K562 (cell line): ENCODE measurements at regions not wholly inside any gene's neighbourhood (a gene's known extent, or its start where the extent isn't known, plus 50 kb on each side); places are given as distances from the start of the nearest gene placed in this dataset.

ENCODE experiments used
- ATAC-seq: fragments of 200-7000 bp; cut with Tn5 transposase; 3 replicates; pipeline ENCODE4 v1.9.1; 2020; ENCODE audit warnings: moderate library complexity
- BruUV-seq: library from RNA; stranded (reverse); fragments of 400-500 nt; replicated peaks from 2 replicates; lab custom pipeline; 2021; lab: Mats Ljungman, UMichigan
- CTCF ChIA-PET: fragments of 300-600 bp; formaldehyde crosslinking; extraction: SDS; loops from one replicate; lab custom pipeline; 2021; ENCODE audit warnings: low intra/inter-chr PET ratio; lab: Yijun Ruan, JAX
- POLR2A ChIA-PET: fragments of 300-600, 350-650 bp; sonication (Branson Sonifier 250); formaldehyde crosslinking; extraction: SDS; loops from one replicate; lab custom pipeline; 2021; ENCODE audit warnings: antibody characterized with exemption, inconsistent platforms; lab: Yijun Ruan, JAX
- DNase-seq, 4 experiments: peaks; one replicate each; pipeline versions ENCODE4 v3.0.0 to v3.0.0-alpha.2; 2011 to 2018; ENCODE audit warnings: low spot score in 3 of 4, mixed read lengths in 3 of 4; ENCODE audit errors: extremely low read depth in 1 of 4
- FAIRE-seq: peaks from 2 replicates; lab custom pipeline; 2011; peaks lifted over from hg19 to GRCh38; lab: Jason Lieb, UNC
- H2AFZ ChIP-seq: 2 replicates; pipeline ENCODE4 v1.6.0; 2011; ENCODE audit warnings: low read depth, low read length, control low read depth, inconsistent platforms
- H3K27ac ChIP-seq: fragments of 200-600 bp; 3 replicates; pipeline ENCODE4 v1.8.0; 2011; ENCODE audit warnings: low read depth, mild to moderate bottlenecking, control low read depth, inconsistent platforms, low read length, moderate library complexity, mixed read lengths; ENCODE audit errors: extremely low read depth
- H3K27me3 ChIP-seq, 2 experiments: fragments of 300-600 bp in 1 of 2; 2 replicates in 1 of 2; 3 replicates in 1 of 2; pipeline versions ENCODE4 v1.6.0 to v1.8.0; 2011; ENCODE audit warnings: inconsistent platforms in 2 of 2, low read length in 2 of 2, mild to moderate bottlenecking in 1 of 2, mixed read lengths in 1 of 2, moderate library complexity in 1 of 2; ENCODE audit not compliant: control insufficient read depth in 2 of 2, insufficient read depth in 2 of 2
- H3K36me3 ChIP-seq: fragments of 300-600 bp; 3 replicates; pipeline ENCODE4 v1.8.0; 2011; ENCODE audit warnings: mild to moderate bottlenecking, low read length, inconsistent platforms; ENCODE audit not compliant: control insufficient read depth, insufficient read depth
- H3K4me1 ChIP-seq, 2 experiments: fragments of 200-600 bp in 1 of 2; replicated peaks in 1 of 2; 2 replicates in 1 of 2; 3 replicates in 1 of 2; pipeline versions ENCODE4 v1.5.1 to v1.8.0; 2011; ENCODE audit warnings: inconsistent platforms in 2 of 2, low read length in 2 of 2, mild to moderate bottlenecking in 1 of 2, mixed read lengths in 1 of 2, moderate library complexity in 1 of 2; ENCODE audit not compliant: control insufficient read depth in 2 of 2, insufficient read depth in 2 of 2
- H3K4me2 ChIP-seq: 2 replicates; pipeline ENCODE4 v1.6.1; 2011; ENCODE audit warnings: low read length, control low read depth, inconsistent platforms, mixed read lengths; ENCODE audit not compliant: insufficient read depth
- H3K4me3 ChIP-seq: fragments of 200-600 bp; sonication (generic), shearing (Covaris generic); 2 replicates; pipeline ENCODE4 v1.5.1; 2016; ENCODE audit warnings: control low read depth, inconsistent platforms
- H3K79me2 ChIP-seq: fragments of 200-600 bp; 3 replicates; pipeline ENCODE4 v1.8.0; 2011; ENCODE audit warnings: low read length, inconsistent platforms; ENCODE audit not compliant: control insufficient read depth, insufficient read depth
- H3K9ac ChIP-seq, 2 experiments: 2 replicates each; pipeline versions ENCODE4 v1.6.0 to v1.6.1; 2011; ENCODE audit warnings: low read depth in 2 of 2, low read length in 2 of 2, control low read depth in 1 of 2, inconsistent platforms in 1 of 2, mild to moderate bottlenecking in 1 of 2, mixed read lengths in 1 of 2; ENCODE audit not compliant: insufficient read depth in 1 of 2
- H3K9me1 ChIP-seq: one replicate; pipeline ENCODE4 v1.6.0; 2011; ENCODE audit warnings: inconsistent platforms, mild to moderate bottlenecking, low read length, moderate library complexity; ENCODE audit not compliant: control insufficient read depth, insufficient read depth
- H3K9me3 ChIP-seq: replicated peaks from 2 replicates; pipeline ENCODE4 v1.5.1; 2011; ENCODE audit warnings: low read depth, low read length, inconsistent platforms; ENCODE audit not compliant: control insufficient read depth, insufficient read depth
- H4K20me1 ChIP-seq: replicated peaks from 2 replicates; pipeline ENCODE4 v1.6.1; 2011; ENCODE audit warnings: low read length, inconsistent platforms, mixed read lengths; ENCODE audit not compliant: control insufficient read depth, insufficient read depth
- CEBPB ChIP-seq: fragments of 450-650 bp; IDR thresholded peaks from 2 replicates; pipeline ENCODE4 v1.6.1; 2016; ENCODE audit warnings: missing genetic modification characterization, missing compliant biosample characterization
- CEBPG ChIP-seq, 3 experiments: fragments of 200-800 bp in 1 of 3; sonication (Bioruptor generic) in 1 of 3; sonication (generic) in 1 of 3; formaldehyde crosslinking in 1 of 3; IDR thresholded peaks in 2 of 3; conservative IDR thresholded peaks in 1 of 3; 2 replicates each; pipeline versions ENCODE4 v1.6.1 to v1.8.0; 2016 to 2022; ENCODE audit warnings: missing compliant biosample characterization in 2 of 3, missing genetic modification characterization in 2 of 3, mild to moderate bottlenecking in 1 of 3, missing genetic modification reagents in 1 of 3
- EP300 ChIP-seq: IDR thresholded peaks from 2 replicates; pipeline ENCODE4 v1.6.1; 2012; ENCODE audit warnings: low read length, improper control_type of control experiment
- ETV5 ChIP-seq: sonication (generic); formaldehyde crosslinking; IDR thresholded peaks from 2 replicates; pipeline ENCODE4 v1.4.0; 2020; ENCODE audit warnings: low read depth, mild to moderate bottlenecking, missing genetic modification reagents
- ILK ChIP-seq: fragments of 450-650 bp; IDR thresholded peaks from 2 replicates; pipeline ENCODE4 v1.6.1; 2016; ENCODE audit warnings: missing genetic modification characterization, low read depth, mild to moderate bottlenecking, missing compliant biosample characterization, moderate library complexity, borderline replicate concordance
- SIX5 ChIP-seq, 2 experiments: IDR thresholded peaks; 2 replicates each; pipeline ENCODE4 v1.6.1; 2011; ENCODE audit warnings: low read length in 2 of 2, borderline replicate concordance in 1 of 2, low read depth in 1 of 2, mild to moderate bottlenecking in 1 of 2, moderate library complexity in 1 of 2; ENCODE audit not compliant: insufficient read depth in 1 of 2
- SMARCB1 ChIP-seq: IDR thresholded peaks from 2 replicates; pipeline ENCODE4 v1.6.1; 2011; ENCODE audit warnings: improper control_type of control experiment, low read depth; ENCODE audit not compliant: insufficient read length
- SNIP1 ChIP-seq: fragments of 450-650 bp; IDR thresholded peaks from 2 replicates; pipeline ENCODE4 v1.7.1; 2017; ENCODE audit warnings: low read depth, mild to moderate bottlenecking
- TSC22D4 ChIP-seq: fragments of 450-650 bp; IDR thresholded peaks from 2 replicates; pipeline ENCODE4 v1.6.1; 2016; ENCODE audit warnings: missing genetic modification characterization, missing biosample characterization, control low read depth
- whole genome bisulfite sequencing: fragments of 100-300 bp; shearing (Covaris generic); methylation state at CpG from one replicate; pipeline ENCODE4 v1.1.6; 2016; ENCODE audit warnings: low coverage, mixed read lengths; ENCODE audit not compliant: insufficient coverage; ENCODE audit errors: missing lambda C conversion rate; 5-methylcytosine and 5-hydroxymethylcytosine counted together
- in situ Hi-C: fragments of 300-500 bp; cut with MboI; formaldehyde crosslinking; loops from 4 replicates; pipeline ENCODE4 v1.15.0; 2018; ENCODE audit warnings: inconsistent platforms, mixed read lengths
- intact Hi-C: fragments of 100-400 bp; cut with micrococcal nuclease; formaldehyde crosslinking; loops from 2 replicates; pipeline ENCODE4 v1.14.2; 2022
- TF ChIP-seq, protein P1 (sequence below): sonication (generic); formaldehyde crosslinking; IDR thresholded peaks from 2 replicates; pipeline ENCODE4 v1.8.1; 2023; ENCODE audit warnings: mild to moderate bottlenecking, missing genetic modification reagents

- Histone ChIP-seq H3K4me2 (no peak overlapping the region), H3K9ac (no peak overlapping the region), H4K20me1 (no peaks in the 10 kb centered on the region), H2AFZ (no peak overlapping the region), H3K9me3 (no peaks in the 10 kb centered on the region), H3K27me3 (no peaks in the 10 kb centered on the region), H3K36me3 (no peaks in the 10 kb centered on the region), H3K9me1 (no peaks in the 10 kb centered on the region), H3K4me3 (no peak overlapping the region), H3K27ac (no peak overlapping the region), H3K79me2 (no peaks in the 10 kb centered on the region), H3K4me1 (no peaks in the 10 kb centered on the region)
- TF ChIP-seq CEBPG (CRISPR knock-in tag; IDR thresholded peaks at IDR 0.05): no peak
- 0 out of 4 replicates have a peak, but pooled peaks of 1 of the 2 experiments have one; percentile 29 for TF ChIP-seq CEBPG (tag; conservative IDR thresholded peaks at IDR 0.05 in 1 of 2, IDR thresholded peaks at IDR 0.05 in 1 of 2)
- TF ChIP-seq CEBPB (tag): peak; percentile 26; the same call in 1 of the 2 replicates
- TF ChIP-seq EP300: no peak
- intact Hi-C loops: no loop called here
- ATAC-seq: no peak
- no TSS peak for BruUV-seq
- 4% methylated on average over 5 of the region's 5 CpGs for WGBS
- ChIA-PET POLR2A (no interaction called here), CTCF (no interaction called here)
- no peak for DNase-seq
- in situ Hi-C loops: no loop called here
- FAIRE-seq: no peak
Observed at GRCh38 chr2:51258301-51258700, 226.4 kb upstream of the NRXN1 start.

GRCh38 chr2:51256736-51257135, 224.8 kb upstream of the NRXN1 start:
- intact Hi-C loops: no loop called here
- no peaks in the 10 kb centered on the region for H4K20me1 ChIP-seq

More at GRCh38 chr2:51256736-51257135, 224.8 kb upstream of the NRXN1 start:
- no peak for FAIRE-seq
- H3K27me3 ChIP-seq: no peaks in the 10 kb centered on the region
- WGBS: 2% methylated on average over 5 of the region's 5 CpGs
- DNase-seq: no peak
- no peaks in the 10 kb centered on the region for H3K79me2 ChIP-seq
- H3K4me3 ChIP-seq: no peak overlapping the region
- H3K4me1 ChIP-seq: no peaks in the 10 kb centered on the region
- no peak overlapping the region for H3K9ac ChIP-seq
- no TSS peak for BruUV-seq
- H3K27ac ChIP-seq: no peak overlapping the region
- ATAC-seq: no peak
- H3K4me2 ChIP-seq: no peak overlapping the region
- in situ Hi-C loops: no loop called here
- POLR2A ChIA-PET: no interaction called here
- H3K9me1 ChIP-seq: no peaks in the 10 kb centered on the region
- no peak overlapping the region for H2AFZ ChIP-seq
- H3K36me3 ChIP-seq: no peaks in the 10 kb centered on the region
- no peaks in the 10 kb centered on the region for H3K9me3 ChIP-seq
- CTCF ChIA-PET: no interaction called here
- no peak for TF ChIP-seq SIX5 (IDR thresholded peaks at IDR 0.05; ENCODE audit: borderline replicate concordance in 1 of 2, insufficient read depth in 1 of 2, low read depth in 1 of 2, low read length in 2 of 2)
- no peak for TF ChIP-seq TSC22D4 (tag)
- TF ChIP-seq SMARCB1: no peak
- no peak for TF ChIP-seq SNIP1
- TF ChIP-seq ETV5 (CRISPR knock-in tag): no peak
- TF ChIP-seq, protein P1, sequence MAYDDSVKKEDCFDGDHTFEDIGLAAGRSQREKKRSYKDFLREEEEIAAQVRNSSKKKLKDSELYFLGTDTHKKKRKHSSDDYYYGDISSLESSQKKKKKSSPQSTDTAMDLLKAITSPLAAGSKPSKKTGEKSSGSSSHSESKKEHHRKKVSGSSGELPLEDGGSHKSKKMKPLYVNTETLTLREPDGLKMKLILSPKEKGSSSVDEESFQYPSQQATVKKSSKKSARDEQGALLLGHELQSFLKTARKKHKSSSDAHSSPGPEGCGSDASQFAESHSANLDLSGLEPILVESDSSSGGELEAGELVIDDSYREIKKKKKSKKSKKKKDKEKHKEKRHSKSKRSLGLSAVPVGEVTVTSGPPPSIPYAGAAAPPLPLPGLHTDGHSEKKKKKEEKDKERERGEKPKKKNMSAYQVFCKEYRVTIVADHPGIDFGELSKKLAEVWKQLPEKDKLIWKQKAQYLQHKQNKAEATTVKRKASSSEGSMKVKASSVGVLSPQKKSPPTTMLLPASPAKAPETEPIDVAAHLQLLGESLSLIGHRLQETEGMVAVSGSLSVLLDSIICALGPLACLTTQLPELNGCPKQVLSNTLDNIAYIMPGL (CRISPR knock-in tag): no peak
- no peak for TF ChIP-seq ILK (tag)
